A549 (cell line): ENCODE measurements at regions not wholly inside any gene's neighbourhood (a gene's known extent, or its start where the extent isn't known, plus 50 kb on each side); places are given as distances from the start of the nearest gene placed in this dataset.

ENCODE experiments used
- ATAC-seq, 2 experiments: fragments of 200-7000 bp in 1 of 2; fragments of >200 bp in 1 of 2; cut with Nextera tagmentation in 1 of 2; cut with Tn5 transposase in 1 of 2; 3 replicates each; pipeline versions ENCODE4 v1.8.0 to v1.9.1; 2018 to 2020; ENCODE audit warnings: mild to moderate bottlenecking in 1 of 2, moderate library complexity in 1 of 2
- CTCF ChIA-PET: fragments of 300-600 bp; sonication (Branson Sonifier 250); formaldehyde crosslinking; extraction: SDS; loops from one replicate; lab custom pipeline; 2021; ENCODE audit warnings: antibody characterized with exemption, inconsistent platforms; lab: Yijun Ruan, JAX
- POLR2A ChIA-PET: fragments of 350-600 bp; formaldehyde crosslinking; extraction: SDS; loops from one replicate; lab custom pipeline; 2021; ENCODE audit warnings: antibody characterized with exemption, inconsistent platforms; lab: Yijun Ruan, JAX
- DNase-seq, 2 experiments: peaks; one replicate each; pipeline versions ENCODE4 v3.0.0 to v3.0.0-alpha.2; 2011 to 2016; ENCODE audit warnings: low read depth in 1 of 2, low spot score in 1 of 2
- FAIRE-seq: peaks from 2 replicates; lab custom pipeline; 2011; peaks lifted over from hg19 to GRCh38; lab: Jason Lieb, UNC
- H3K27ac ChIP-seq, 2 experiments: fragments of >200 bp; sonication (Bioruptor Twin); formaldehyde crosslinking; 3 replicates each; pipeline ENCODE4 v1.5.1; 2016 to 2017
- H3K4me1 ChIP-seq: fragments of >200 bp; sonication (Bioruptor Twin); formaldehyde crosslinking; 3 replicates; pipeline ENCODE4 v1.6.1; 2016
- H3K4me2 ChIP-seq: fragments of >200 bp; sonication (Bioruptor Twin); formaldehyde crosslinking; 3 replicates; pipeline ENCODE4 v1.6.1; 2016
- H3K4me3 ChIP-seq: fragments of >200 bp; sonication (Bioruptor Twin); formaldehyde crosslinking; 3 replicates; pipeline ENCODE4 v1.5.1; 2016
- H3K9me3 ChIP-seq: fragments of >200 bp; sonication (Bioruptor Twin); formaldehyde crosslinking; 3 replicates; pipeline ENCODE4 v1.6.1; 2016
- ATOH8 ChIP-seq: fragments of 250-450 bp; sonication (Bioruptor Pico); IDR thresholded peaks from 2 replicates; pipeline ENCODE4 v1.5.0; 2020; ENCODE audit warnings: low read depth, mild to moderate bottlenecking, moderate library complexity
- BCL3 ChIP-seq: fragments of >200 bp; sonication (Bioruptor Twin); formaldehyde crosslinking; IDR thresholded peaks from 3 replicates; pipeline ENCODE4 v1.6.1; 2016
- CBX8 ChIP-seq: fragments of 200-600 bp; sonication (generic); IDR thresholded peaks from 2 replicates; pipeline ENCODE4 v1.6.1; 2016
- CEBPB ChIP-seq, 2 experiments: fragments of >200 bp in 1 of 2; sonication (Bioruptor Twin) in 1 of 2; formaldehyde crosslinking in 1 of 2; IDR thresholded peaks; 2 replicates each; pipeline ENCODE4 v1.6.1; 2012 to 2016
- CHD2 ChIP-seq: fragments of 150-350 bp; IDR thresholded peaks from 2 replicates; pipeline ENCODE4 v1.6.1; 2014; ENCODE audit warnings: low read length; ENCODE audit not compliant: partially characterized antibody
- CHD4 ChIP-seq: fragments of 200-600 bp; sonication (generic); IDR thresholded peaks from 2 replicates; pipeline ENCODE4 v1.6.1; 2016; ENCODE audit warnings: antibody characterized with exemption, mild to moderate bottlenecking, borderline replicate concordance
- ELK1 ChIP-seq: fragments of 150-350 bp; IDR thresholded peaks from 2 replicates; pipeline ENCODE4 v1.6.1; 2014; ENCODE audit warnings: low read depth, mild to moderate bottlenecking, low read length
- EP300 ChIP-seq, 2 experiments: fragments of >200 bp; sonication (Bioruptor Twin); formaldehyde crosslinking; IDR thresholded peaks; 2 replicates in 1 of 2; 3 replicates in 1 of 2; pipeline ENCODE4 v1.6.1; 2016 to 2017
- FOSB ChIP-seq: fragments of 250-450 bp; sonication (Bioruptor Pico); IDR thresholded peaks from 2 replicates; pipeline ENCODE4 v1.5.0; 2020; ENCODE audit warnings: mild to moderate bottlenecking, moderate library complexity
- HDAC2 ChIP-seq: fragments of 200-600 bp; sonication (generic); IDR thresholded peaks from 2 replicates; pipeline ENCODE4 v1.6.1; 2016
- HOXB5 ChIP-seq: fragments of 250-450 bp; sonication (Bioruptor Pico); IDR thresholded peaks from 2 replicates; pipeline ENCODE4 v1.5.0; 2020; ENCODE audit warnings: mild to moderate bottlenecking, moderate library complexity
- JUNB ChIP-seq: fragments of >200 bp; sonication (Bioruptor Twin); formaldehyde crosslinking; IDR thresholded peaks from 2 replicates; pipeline ENCODE4 v1.6.1; 2016
- MAX ChIP-seq: IDR thresholded peaks from 2 replicates; pipeline ENCODE4 v1.6.1; 2012
- NPAS2 ChIP-seq: fragments of 250-450 bp; sonication (Bioruptor Pico); IDR thresholded peaks from 2 replicates; pipeline ENCODE4 v1.8.0; 2022; ENCODE audit warnings: mild to moderate bottlenecking, moderate library complexity, borderline replicate concordance
- PBX3 ChIP-seq: IDR thresholded peaks from 2 replicates; pipeline ENCODE4 v1.6.1; 2012
- RCOR1 ChIP-seq: fragments of 150-350 bp; IDR thresholded peaks from 2 replicates; pipeline ENCODE4 v1.6.1; 2014; ENCODE audit warnings: antibody characterized with exemption, low read length, low read depth
- REST ChIP-seq: fragments of 200-600 bp; sonication (generic); IDR thresholded peaks from 2 replicates; pipeline ENCODE4 v1.6.1; 2016; ENCODE audit warnings: antibody characterized with exemption, mild to moderate bottlenecking, moderate library complexity
- SREBF2 ChIP-seq: fragments of 450-650 bp; IDR thresholded peaks from 2 replicates; pipeline ENCODE4 v1.6.1; 2014; ENCODE audit warnings: mild to moderate bottlenecking, moderate library complexity
- TFCP2L1 ChIP-seq: fragments of 250-450 bp; sonication (Bioruptor Pico); IDR thresholded peaks from 2 replicates; pipeline ENCODE4 v1.5.0; 2021; ENCODE audit warnings: mild to moderate bottlenecking
- USF2 ChIP-seq: fragments of 450-650 bp; IDR thresholded peaks from 2 replicates; pipeline ENCODE4 v1.6.1; 2014; ENCODE audit warnings: antibody characterized with exemption
- ZC3H11A ChIP-seq: fragments of 450-650 bp; IDR thresholded peaks from 2 replicates; pipeline ENCODE4 v1.6.1; 2014; ENCODE audit warnings: antibody characterized with exemption, mild to moderate bottlenecking
- ZFP36 ChIP-seq: fragments of 450-650 bp; IDR thresholded peaks from 2 replicates; pipeline ENCODE4 v1.6.1; 2014; ENCODE audit warnings: borderline replicate concordance; ENCODE audit not compliant: partially characterized antibody
- ZSCAN20 ChIP-seq: fragments of 250-450 bp; sonication (Bioruptor Pico); IDR thresholded peaks from 2 replicates; pipeline ENCODE4 v1.8.0; 2022; ENCODE audit warnings: mild to moderate bottlenecking, moderate library complexity
- WGBS: methylation state at CpG from one replicate; pipeline ENCODE4 v1.1.6; 2017; ENCODE audit errors: missing lambda C conversion rate; 5-methylcytosine and 5-hydroxymethylcytosine counted together

GRCh38 chrX:8960957-8961468, 72.9 kb downstream of the FAM9B start:
- no peak overlapping the region for H3K4me2 ChIP-seq
- WGBS, result 90% methylated on average over 3 of the region's 3 CpGs

GRCh38 chrX:8955511-8955910, 78.4 kb downstream of the FAM9B start:
- TF ChIP-seq FOSB (CRISPR knock-in tag), result no peak
- TF ChIP-seq BCL3, result no peak
- no peak for TF ChIP-seq CEBPB (IDR thresholded peaks at IDR 0.05)
- TF ChIP-seq CHD2, result no peak
- no peak for TF ChIP-seq EP300 (IDR thresholded peaks at IDR 0.05)
- no peak for TF ChIP-seq ZSCAN20
- no peak for TF ChIP-seq NPAS2 (CRISPR knock-in tag)
- no peak for TF ChIP-seq REST
- TF ChIP-seq ZFP36, result no peak
- TF ChIP-seq ELK1, result no peak
- no peak for TF ChIP-seq HDAC2
- TF ChIP-seq TFCP2L1 (CRISPR knock-in tag), result no peak
- TF ChIP-seq ZC3H11A, result no peak
- TF ChIP-seq MAX, result no peak
- no peak for TF ChIP-seq PBX3
- TF ChIP-seq, all 56 proteins: peak for 0
- no peaks in the 10 kb centered on the region for H3K4me1 ChIP-seq
- no peak overlapping the region for H3K4me3 ChIP-seq
- ChIA-PET POLR2A (no interaction called here), CTCF (no interaction called here)
- 77% methylated on average over 7 of the region's 7 CpGs for WGBS
- no peak overlapping the region for H3K4me2 ChIP-seq
- ATAC-seq, result no peak
- no peak overlapping the region for H3K27ac ChIP-seq
- no peaks in the 10 kb centered on the region for H3K9me3 ChIP-seq
- no peak for DNase-seq
- FAIRE-seq, result peak; percentile 63

More at GRCh38 chrX:8960957-8961468, 72.9 kb downstream of the FAM9B start:
- FAIRE-seq, result no peak
- POLR2A ChIA-PET, result no interaction called here
- H3K4me3 ChIP-seq, result no peak overlapping the region
- H3K9me3 ChIP-seq, result no peaks in the 10 kb centered on the region
- DNase-seq, result no peak
- TF ChIP-seq TFCP2L1 (CRISPR knock-in tag), result no peak
- TF ChIP-seq SREBF2, result no peak
- TF ChIP-seq CHD4, result no peak
- TF ChIP-seq USF2, result no peak
- TF ChIP-seq RCOR1, result no peak
- no peak for TF ChIP-seq EP300 (IDR thresholded peaks at IDR 0.05)
- no peak for TF ChIP-seq HOXB5 (CRISPR knock-in tag)
- TF ChIP-seq ATOH8 (CRISPR knock-in tag), result no peak
- no peak for TF ChIP-seq JUNB
- no peak for TF ChIP-seq CBX8
- no peak for TF ChIP-seq HDAC2
- no peaks in the 10 kb centered on the region for H3K4me1 ChIP-seq
- H3K27ac ChIP-seq, result no peak overlapping the region
- ATAC-seq, result no peak
- CTCF ChIA-PET, result no interaction called here
